ENCODE measurements at regions not wholly inside any gene's neighbourhood (a gene's known extent, or its start where the extent isn't known, plus 50 kb on each side); places are given as distances from the start of the nearest gene placed in this dataset.

GRCh38 chr3:20307383-20307782, 121.4 kb upstream of the SGO1 start:
- no peak overlapping the region for H2BK120ac ChIP-seq (replicated peaks; ENCODE audit: low read depth, low read length)
- H3K36me3 ChIP-seq (ENCODE audit: control insufficient read depth in 2 of 4, insufficient read depth in 4 of 4, low read length in 3 of 4), result no peaks in the 10 kb centered on the region
- no peak overlapping the region for H3K56ac ChIP-seq (replicated peaks; ENCODE audit: insufficient read length, low read depth, low read length)
- no peak overlapping the region for H2BK12ac ChIP-seq (ENCODE audit: low read depth, low read length)
- no peak overlapping the region for H2BK20ac ChIP-seq (ENCODE audit: low read length)
- H3K4me1 ChIP-seq (replicated peaks in 1 of 4; ENCODE audit: control insufficient read depth in 3 of 4, insufficient read depth in 4 of 4, low read length in 3 of 4), result no peaks in the 10 kb centered on the region
- ChIA-PET CTCF (ENCODE audit: partially characterized antibody) (no interaction called here), POLR2A (ENCODE audit: partially characterized antibody) (no interaction called here)
- H2BK15ac ChIP-seq (ENCODE audit: low read length), result no peak overlapping the region
- no peaks in the 10 kb centered on the region for H3K9me3 ChIP-seq (ENCODE audit: insufficient read depth in 2 of 2, low read depth in 1 of 2, low read length in 1 of 2)
- no peak for TF ChIP-seq RXRA (IDR thresholded peaks at IDR 0.05; ENCODE audit: insufficient read depth, low read depth, low read length)
- TF ChIP-seq SAP30 (IDR thresholded peaks at IDR 0.05; ENCODE audit: insufficient read depth, insufficient replicate concordance, low read length), result no peak
- no peak for TF ChIP-seq TCF12 (IDR thresholded peaks at IDR 0.05; ENCODE audit: low read depth, low read length)
- TF ChIP-seq CBX5 (IDR thresholded peaks at IDR 0.05; ENCODE audit: low read depth, low read length), result no peak
- no peak for TF ChIP-seq GTF2F1 (IDR thresholded peaks at IDR 0.05; ENCODE audit: borderline replicate concordance, low read depth, low read length)
- no peak for TF ChIP-seq ZNF274 (IDR thresholded peaks at IDR 0.05; ENCODE audit: borderline replicate concordance, extremely low read depth, low read length)
- no peak for TF ChIP-seq KDM1A (IDR thresholded peaks at IDR 0.05; ENCODE audit: borderline replicate concordance, low read length)
- TF ChIP-seq HDAC2 (IDR thresholded peaks at IDR 0.05; ENCODE audit: borderline replicate concordance in 1 of 2, low read depth in 2 of 2, low read length in 2 of 2), result no peak
- no peak for TF ChIP-seq SP1 (IDR thresholded peaks at IDR 0.05; ENCODE audit: low read depth, low read length)
- TF ChIP-seq BACH1 (IDR thresholded peaks at IDR 0.05; ENCODE audit: low read length), result no peak
- TF ChIP-seq E2F6 (IDR thresholded peaks at IDR 0.05), result no peak
- no peak for TF ChIP-seq JUN (IDR thresholded peaks at IDR 0.05; ENCODE audit: low read depth, low read length)
- no peaks in the 10 kb centered on the region for H3K27me3 ChIP-seq (replicated peaks in 1 of 4; ENCODE audit: control insufficient read depth in 3 of 4, extremely low read depth in 1 of 4, insufficient read depth in 3 of 4, low read length in 3 of 4)
- no peaks in the 10 kb centered on the region for H3K79me1 ChIP-seq (ENCODE audit: low read depth, low read length)
- H3K4me2 ChIP-seq (ENCODE audit: insufficient read depth in 1 of 2, low read depth in 2 of 2, low read length in 2 of 2), result no peak overlapping the region
- H3K18ac ChIP-seq (ENCODE audit: extremely low read depth, low read length), result no peak overlapping the region
- no peak overlapping the region for H3K4me3 ChIP-seq (ENCODE audit: extremely low read depth in 1 of 4, insufficient read depth in 2 of 4, low read depth in 3 of 4, low read length in 4 of 4)
- no peak overlapping the region for H3K14ac ChIP-seq (ENCODE audit: insufficient read length)
- no peak overlapping the region for H3K9ac ChIP-seq (replicated peaks in 1 of 4; ENCODE audit: extremely low read depth in 1 of 4, low read depth in 3 of 4, low read length in 3 of 4)
- H3K23me2 ChIP-seq (ENCODE audit: low read depth, low read length), result no peaks in the 10 kb centered on the region
- H2AK5ac ChIP-seq (ENCODE audit: low read depth, low read length), result no peak overlapping the region
- H4K91ac ChIP-seq (replicated peaks; ENCODE audit: insufficient read length, low read length), result no peak overlapping the region
- H3K23ac ChIP-seq (ENCODE audit: insufficient read length), result no peak overlapping the region
- no peak overlapping the region for H4K8ac ChIP-seq (ENCODE audit: extremely low read depth, insufficient read depth, low read length)
- no peak overlapping the region for H3K27ac ChIP-seq (ENCODE audit: low read depth, low read length)
- FAIRE-seq, result no peak
- H3K79me2 ChIP-seq (ENCODE audit: control insufficient read depth in 1 of 2, insufficient read depth in 2 of 2, low read length in 2 of 2), result no peaks in the 10 kb centered on the region
- H2AFZ ChIP-seq (ENCODE audit: low read length), result no peak overlapping the region
- no peak overlapping the region for H2BK5ac ChIP-seq (ENCODE audit: low read depth, low read length)
- H4K5ac ChIP-seq (ENCODE audit: insufficient read length, low read depth, low read length), result no peak overlapping the region
- H3K4ac ChIP-seq (replicated peaks; ENCODE audit: insufficient read length, low read depth, low read length), result no peak overlapping the region
- H4K20me1 ChIP-seq (replicated peaks in 1 of 2; ENCODE audit: control insufficient read depth in 1 of 2, insufficient read depth in 2 of 2, low read length in 2 of 2), result no peaks in the 10 kb centered on the region
- no peak for DNase-seq (ENCODE audit: low read depth in 1 of 2, low spot score in 2 of 2)
